ENCODE measurements at regions not wholly inside any gene's neighbourhood (a gene's known extent, or its start where the extent isn't known, plus 50 kb on each side); places are given as distances from the start of the nearest gene placed in this dataset.
"Not testable (repeated sequence)": the region's sequence is repeated elsewhere in the genome, so short reads cannot be mapped to it uniquely, and the experiment has no call there.

DNA sequence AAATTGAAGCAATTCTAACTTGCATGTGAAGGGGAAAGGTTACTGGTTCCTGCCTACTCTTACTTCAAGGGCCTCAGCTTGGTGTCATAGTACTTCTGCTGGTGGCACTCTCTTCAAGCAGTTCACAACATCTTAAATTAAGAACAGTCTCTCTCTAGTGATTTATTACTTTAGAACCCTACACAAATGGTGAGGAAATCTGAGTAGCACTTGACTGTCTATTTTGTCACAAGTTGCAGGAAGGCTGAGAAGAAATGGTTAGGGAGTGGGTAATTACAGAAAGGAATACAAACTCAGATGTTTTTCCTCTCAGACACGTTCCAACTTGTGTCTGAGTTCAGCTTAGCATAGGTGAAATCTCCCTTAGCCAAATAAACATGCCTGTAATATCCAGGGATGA lies 242.3 kb upstream of the GRIA3 start:
- CTCF ChIA-PET = no interaction called here
- no peak for DNase-seq
- Mint-ChIP-seq H3K27me3 (no peaks in the 10 kb centered on the region), H3K4me3 (no peak overlapping the region), H3K9me3 (no peaks in the 10 kb centered on the region), H3K4me1 (no peaks in the 10 kb centered on the region), H3K27ac (no peak overlapping the region), H3K36me3 (no peaks in the 10 kb centered on the region)

DNA sequence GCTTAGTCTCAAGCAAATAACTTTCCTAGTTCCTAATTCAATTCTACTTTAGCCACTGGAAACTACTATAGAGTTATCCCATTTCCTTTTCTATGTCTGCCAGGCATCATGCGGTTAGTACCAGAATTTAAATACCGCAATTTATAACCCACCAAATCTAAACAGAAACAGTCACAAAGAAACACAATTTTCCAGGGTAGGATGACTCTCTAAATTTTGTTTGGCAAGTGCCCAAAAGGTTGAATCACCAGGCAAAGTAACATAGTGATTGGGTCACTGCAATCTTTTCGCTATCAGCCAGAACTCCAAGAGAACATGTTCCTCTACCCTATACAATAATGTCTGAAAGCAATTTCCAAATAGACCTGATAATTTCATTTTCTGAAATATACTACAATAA lies 240.2 kb upstream of the GRIA3 start:
- Mint-ChIP-seq H3K36me3 (no peaks in the 10 kb centered on the region), H3K27ac (no peak overlapping the region), H3K27me3 (no peaks in the 10 kb centered on the region), H3K9me3 (no peaks in the 10 kb centered on the region), H3K4me3 (no peak overlapping the region), H3K4me1 (no peaks in the 10 kb centered on the region)
- no peak for DNase-seq
- CTCF ChIA-PET = no interaction called here

- no peaks in the 10 kb centered on the region for H3K9me3 Mint-ChIP-seq
- DNase-seq = no peak
- H3K27me3 Mint-ChIP-seq = no peaks in the 10 kb centered on the region
- H3K4me3 Mint-ChIP-seq = no peak overlapping the region
- CTCF ChIA-PET = no interaction called here
- no peak overlapping the region for H3K27ac Mint-ChIP-seq
- no peaks in the 10 kb centered on the region for H3K36me3 Mint-ChIP-seq
- H3K4me1 Mint-ChIP-seq = no peaks in the 10 kb centered on the region
Measured at GRCh38 chrX:122945328-122945727, 238.8 kb upstream of the GRIA3 start.

DNA sequence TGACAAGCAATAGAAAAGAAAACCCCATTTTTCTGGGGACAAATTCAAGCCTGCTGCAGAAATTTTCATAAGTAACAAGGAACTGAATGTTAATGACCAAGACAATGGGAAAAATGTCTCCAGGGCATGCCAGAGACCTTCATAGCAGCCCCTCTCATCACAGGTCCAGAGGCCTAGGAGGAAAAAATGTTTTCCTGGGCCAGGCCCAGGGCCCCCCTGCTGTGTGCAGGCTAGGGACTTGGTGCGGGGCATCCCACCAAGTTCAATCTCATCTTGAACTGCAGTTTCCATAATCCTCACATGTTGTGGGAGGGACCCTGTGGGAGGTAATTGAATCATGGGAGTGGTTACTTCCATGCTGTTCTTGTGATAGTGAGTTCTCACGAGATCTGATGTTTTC lies 211.5 kb upstream of the GRIA3 start:
- Mint-ChIP-seq H3K4me1 (no peaks in the 10 kb centered on the region), H3K27ac (no peak overlapping the region)
- no peak for DNase-seq

GRCh38 chrX:122982521-122982920 lies 201.6 kb upstream of the GRIA3 start:
- H3K36me3 Mint-ChIP-seq = no peaks in the 10 kb centered on the region
- H3K27ac Mint-ChIP-seq = no peak overlapping the region
- DNase-seq = no peak
- CTCF ChIA-PET = no interaction called here
- H3K4me1 Mint-ChIP-seq = no peaks in the 10 kb centered on the region
- no peaks in the 10 kb centered on the region for H3K9me3 Mint-ChIP-seq
- no peak overlapping the region for H3K4me3 Mint-ChIP-seq
- no peaks in the 10 kb centered on the region for H3K27me3 Mint-ChIP-seq

More for the DNA sequence above, 211.5 kb upstream of the GRIA3 start:
- CTCF ChIA-PET = no interaction called here
- no peaks in the 10 kb centered on the region for H3K27me3 Mint-ChIP-seq
- H3K9me3 Mint-ChIP-seq = peaks cover 2% of the 10 kb centered on the region
- H3K36me3 Mint-ChIP-seq = no peaks in the 10 kb centered on the region
- H3K4me3 Mint-ChIP-seq = no peak overlapping the region

- H3K4me1 Mint-ChIP-seq, DNase-seq, H3K9me3 Mint-ChIP-seq, CTCF ChIA-PET, H3K27ac Mint-ChIP-seq, H3K4me3 Mint-ChIP-seq, H3K36me3 Mint-ChIP-seq, H3K27me3 Mint-ChIP-seq: not testable (repeated sequence)
Measured at GRCh38 chrX:123002844-123003243, 181.2 kb upstream of the GRIA3 start.

DNA sequence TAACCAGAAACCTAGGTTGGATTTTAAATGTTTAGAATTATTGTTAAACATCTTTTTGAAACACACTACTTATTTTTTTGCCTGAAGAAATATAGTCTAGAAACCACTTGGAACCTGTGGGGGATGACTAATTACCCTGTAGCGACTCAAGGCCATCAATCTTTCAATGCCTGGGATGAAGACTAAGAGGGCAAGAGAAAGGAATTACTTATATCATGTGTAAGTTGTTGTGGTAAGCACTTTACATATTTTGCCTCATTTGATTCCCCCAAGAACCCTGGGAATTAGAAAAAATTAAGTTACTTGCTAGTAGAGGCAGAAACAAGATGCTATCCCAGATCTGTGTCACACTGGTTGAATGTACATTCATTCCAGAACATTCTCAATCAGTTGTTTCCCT lies 170.9 kb upstream of the GRIA3 start:
- Mint-ChIP-seq H3K36me3 (no peaks in the 10 kb centered on the region), H3K9me3 (peaks cover 5% of the 10 kb centered on the region), H3K4me3 (no peak overlapping the region), H3K27me3 (no peaks in the 10 kb centered on the region), H3K4me1 (no peaks in the 10 kb centered on the region), H3K27ac (no peak overlapping the region)
- no peak for DNase-seq
- CTCF ChIA-PET = no interaction called here

DNA sequence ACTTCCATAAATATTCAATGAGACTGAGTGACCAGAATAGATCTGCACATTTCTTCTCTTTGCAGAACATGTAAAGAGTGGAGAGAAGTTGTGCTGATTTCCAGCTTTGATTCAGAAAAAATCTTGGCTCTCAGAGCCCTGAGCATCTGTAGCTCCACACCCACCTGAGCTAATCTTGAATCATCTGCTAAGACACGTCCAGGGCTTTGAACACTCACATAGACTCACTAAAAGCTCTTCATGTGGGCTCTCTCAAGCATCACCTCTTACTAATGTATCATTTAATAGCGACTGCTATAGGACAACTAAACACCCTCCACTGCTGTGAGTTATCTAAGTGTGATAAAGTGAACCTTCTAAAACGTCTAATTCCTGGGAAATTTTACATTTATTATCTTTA lies 147.7 kb upstream of the GRIA3 start:
- Mint-ChIP-seq H3K27me3 (no peaks in the 10 kb centered on the region), H3K4me3 (no peak overlapping the region), H3K4me1 (no peaks in the 10 kb centered on the region), H3K9me3 (no peaks in the 10 kb centered on the region), H3K27ac (no peak overlapping the region), H3K36me3 (no peaks in the 10 kb centered on the region)
- no peak for DNase-seq
- CTCF ChIA-PET = no interaction called here

GRCh38 chrX:123049071-123049625 lies 134.9 kb upstream of the GRIA3 start:
- H3K27me3 Mint-ChIP-seq = no peaks in the 10 kb centered on the region
- no peak overlapping the region for H3K27ac Mint-ChIP-seq
- DNase-seq = no peak
- peaks cover 4% of the 10 kb centered on the region for H3K9me3 Mint-ChIP-seq
- H3K4me1 Mint-ChIP-seq = no peaks in the 10 kb centered on the region
- no peak overlapping the region for H3K4me3 Mint-ChIP-seq
- CTCF ChIA-PET = no interaction called here
- H3K36me3 Mint-ChIP-seq = no peaks in the 10 kb centered on the region

DNA sequence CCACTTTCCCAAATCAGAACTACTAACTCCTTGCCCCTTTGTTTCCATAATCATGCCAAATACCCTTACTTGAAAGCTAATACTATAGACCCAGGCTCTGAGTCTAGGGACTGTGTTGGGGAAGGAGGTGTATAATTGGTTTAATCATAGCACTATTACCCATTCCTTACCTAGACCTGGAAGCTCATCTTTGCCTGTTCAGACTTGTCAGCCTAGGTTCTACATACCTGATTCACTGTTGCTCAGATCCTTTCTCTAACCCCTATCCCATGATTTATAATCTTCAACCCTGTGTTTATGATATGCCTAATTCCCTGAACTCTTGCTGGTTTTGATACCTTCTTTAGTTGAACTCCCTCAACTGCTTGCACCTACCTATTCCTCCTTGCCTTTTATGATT lies 123.1 kb upstream of the GRIA3 start:
- no peak overlapping the region for H3K27ac Mint-ChIP-seq
- CTCF ChIA-PET = no interaction called here
- H3K4me3 Mint-ChIP-seq = no peak overlapping the region
- no peaks in the 10 kb centered on the region for H3K4me1 Mint-ChIP-seq
- H3K9me3 Mint-ChIP-seq = no peaks in the 10 kb centered on the region
- no peak for DNase-seq
- no peaks in the 10 kb centered on the region for H3K36me3 Mint-ChIP-seq
- H3K27me3 Mint-ChIP-seq = no peaks in the 10 kb centered on the region

- Mint-ChIP-seq H3K36me3 (no peaks in the 10 kb centered on the region), H3K27me3 (no peaks in the 10 kb centered on the region), H3K4me3 (no peak overlapping the region), H3K4me1 (no peaks in the 10 kb centered on the region), H3K27ac (no peak overlapping the region), H3K9me3 (no peaks in the 10 kb centered on the region)
- CTCF ChIA-PET = no interaction called here
- DNase-seq = no peak
Measured at GRCh38 chrX:123064053-123064452, 120.0 kb upstream of the GRIA3 start.

GRCh38 chrX:123072686-123073385 lies 111.2 kb upstream of the GRIA3 start:
- CTCF ChIA-PET = no interaction called here
- H3K36me3 Mint-ChIP-seq = no peaks in the 10 kb centered on the region
- H3K9me3 Mint-ChIP-seq = no peaks in the 10 kb centered on the region
- DNase-seq = no peak
- no peaks in the 10 kb centered on the region for H3K27me3 Mint-ChIP-seq
- H3K27ac Mint-ChIP-seq = no peak overlapping the region
- no peaks in the 10 kb centered on the region for H3K4me1 Mint-ChIP-seq
- H3K4me3 Mint-ChIP-seq = no peak overlapping the region

- Mint-ChIP-seq H3K4me3 (no peak overlapping the region), H3K27ac (no peak overlapping the region), H3K4me1 (no peaks in the 10 kb centered on the region), H3K27me3 (no peaks in the 10 kb centered on the region), H3K36me3 (no peaks in the 10 kb centered on the region), H3K9me3 (no peaks in the 10 kb centered on the region)
- CTCF ChIA-PET = no interaction called here
- DNase-seq = no peak
Measured at GRCh38 chrX:123075947-123076561, 108.0 kb upstream of the GRIA3 start.

DNA sequence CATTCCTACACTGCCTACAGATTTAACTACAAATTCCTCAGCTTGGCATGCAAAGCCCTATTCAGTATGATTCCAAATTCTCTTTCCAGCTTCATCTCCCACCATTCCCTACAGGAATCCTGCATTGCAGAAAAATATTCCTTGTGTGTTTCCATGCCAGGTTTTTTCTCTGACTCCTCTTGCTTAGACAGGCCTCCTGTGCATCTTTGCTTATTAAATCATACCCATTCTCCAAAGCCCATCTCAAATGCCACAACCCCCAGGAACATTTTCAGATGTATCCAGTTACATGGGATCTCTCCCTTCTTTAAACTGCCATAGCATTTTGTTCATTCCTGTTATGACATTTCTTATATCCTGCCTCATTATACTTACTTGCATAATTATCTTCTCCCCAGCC lies 106.4 kb upstream of the GRIA3 start:
- Mint-ChIP-seq H3K27me3 (no peaks in the 10 kb centered on the region), H3K4me3 (no peak overlapping the region), H3K9me3 (no peaks in the 10 kb centered on the region), H3K4me1 (no peaks in the 10 kb centered on the region), H3K36me3 (no peaks in the 10 kb centered on the region), H3K27ac (no peak overlapping the region)
- CTCF ChIA-PET = no interaction called here
- no peak for DNase-seq

- H3K9me3 Mint-ChIP-seq = no peaks in the 10 kb centered on the region
- H3K36me3 Mint-ChIP-seq = no peaks in the 10 kb centered on the region
- H3K4me3 Mint-ChIP-seq = no peak overlapping the region
- no peaks in the 10 kb centered on the region for H3K27me3 Mint-ChIP-seq
- CTCF ChIA-PET = no interaction called here
- no peaks in the 10 kb centered on the region for H3K4me1 Mint-ChIP-seq
- H3K27ac Mint-ChIP-seq = no peak overlapping the region
- DNase-seq = no peak
Measured at GRCh38 chrX:123080065-123080464, 104.0 kb upstream of the GRIA3 start.
